Ovary (tissue), 3 donors: ENCODE measurements at regions not wholly inside any gene's neighbourhood (a gene's known extent, or its start where the extent isn't known, plus 50 kb on each side); places are given as distances from the start of the nearest gene placed in this dataset.

Experiments used
- CTCF ChIP-seq, 3 donors: fragments of 450-650 bp in 2 of 3; fragments of 200-600 bp in 1 of 3; IDR thresholded peaks; one replicate each; pipeline versions ENCODE4 v1.5.1 to v1.8.0; 2016 to 2022; ENCODE audit warnings: antibody characterized with exemption in 3 of 3, mild to moderate bottlenecking in 1 of 3
- POLR2A ChIP-seq: fragments of 450-650 bp; IDR thresholded peaks from one replicate; pipeline ENCODE4 v1.6.1; 2017; ENCODE audit warnings: antibody characterized with exemption, mild to moderate bottlenecking, moderate library complexity
- donor health status: DM: no; HTN: no; CAD: no.

- TF ChIP-seq CTCF (IDR thresholded peaks at IDR 0.05) (no peak), POLR2A (no peak)
These were observed 895.6 kb upstream of the SLC10A2 start for GRCh38 chr13:103961784-103962183.
